ENCODE measurements at regions not wholly inside any gene's neighbourhood (a gene's known extent, or its start where the extent isn't known, plus 50 kb on each side); places are given as distances from the start of the nearest gene placed in this dataset.

DNA sequence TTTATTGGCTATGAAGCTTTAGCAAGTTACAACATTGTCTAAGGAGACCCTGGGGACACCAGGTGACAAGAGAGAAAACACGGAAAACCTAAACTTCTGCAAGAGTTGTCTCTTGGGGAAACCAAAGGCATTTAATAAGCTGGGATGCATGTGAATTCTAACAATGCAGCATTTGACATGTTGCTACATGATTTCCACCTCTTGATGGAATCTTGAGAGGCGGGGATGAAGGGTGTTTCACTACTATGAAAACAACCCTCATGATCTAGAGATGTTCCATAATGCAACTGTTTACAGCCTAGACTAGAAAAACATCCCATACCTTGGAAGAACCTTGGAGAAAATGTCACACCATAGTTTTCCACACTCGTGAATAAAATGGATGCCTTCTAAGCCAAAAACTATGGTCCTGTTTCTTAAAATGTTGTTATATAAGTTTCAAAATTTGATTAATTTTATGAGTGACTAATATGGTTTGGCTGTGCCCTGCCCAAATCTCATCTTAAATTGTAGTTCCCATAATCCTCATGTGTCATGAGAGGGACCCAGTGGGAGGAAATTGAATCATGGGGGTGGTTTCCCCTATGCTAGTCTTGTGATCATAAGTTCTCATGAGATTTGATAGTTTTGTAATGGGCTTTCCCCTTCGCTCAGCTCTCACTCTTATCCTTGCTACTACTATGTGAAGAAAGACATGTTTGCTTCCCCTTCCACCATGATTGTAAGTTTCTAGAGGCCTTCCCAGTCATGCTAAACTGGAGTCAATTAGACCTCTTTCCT lies 164.6 kb downstream of the TNFSF13B start:
- TF ChIP-seq, protein P1, sequence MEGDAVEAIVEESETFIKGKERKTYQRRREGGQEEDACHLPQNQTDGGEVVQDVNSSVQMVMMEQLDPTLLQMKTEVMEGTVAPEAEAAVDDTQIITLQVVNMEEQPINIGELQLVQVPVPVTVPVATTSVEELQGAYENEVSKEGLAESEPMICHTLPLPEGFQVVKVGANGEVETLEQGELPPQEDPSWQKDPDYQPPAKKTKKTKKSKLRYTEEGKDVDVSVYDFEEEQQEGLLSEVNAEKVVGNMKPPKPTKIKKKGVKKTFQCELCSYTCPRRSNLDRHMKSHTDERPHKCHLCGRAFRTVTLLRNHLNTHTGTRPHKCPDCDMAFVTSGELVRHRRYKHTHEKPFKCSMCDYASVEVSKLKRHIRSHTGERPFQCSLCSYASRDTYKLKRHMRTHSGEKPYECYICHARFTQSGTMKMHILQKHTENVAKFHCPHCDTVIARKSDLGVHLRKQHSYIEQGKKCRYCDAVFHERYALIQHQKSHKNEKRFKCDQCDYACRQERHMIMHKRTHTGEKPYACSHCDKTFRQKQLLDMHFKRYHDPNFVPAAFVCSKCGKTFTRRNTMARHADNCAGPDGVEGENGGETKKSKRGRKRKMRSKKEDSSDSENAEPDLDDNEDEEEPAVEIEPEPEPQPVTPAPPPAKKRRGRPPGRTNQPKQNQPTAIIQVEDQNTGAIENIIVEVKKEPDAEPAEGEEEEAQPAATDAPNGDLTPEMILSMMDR (IDR thresholded peaks at IDR 0.05; ENCODE audit: low read length) = no peak
- TF ChIP-seq EZH2 (IDR thresholded peaks at IDR 0.05; ENCODE audit: borderline replicate concordance, low read length) = no peak

All from OCI-LY1 (cell line).